ENCODE measurements at regions not wholly inside any gene's neighbourhood (a gene's known extent, or its start where the extent isn't known, plus 50 kb on each side); places are given as distances from the start of the nearest gene placed in this dataset.

DNA sequence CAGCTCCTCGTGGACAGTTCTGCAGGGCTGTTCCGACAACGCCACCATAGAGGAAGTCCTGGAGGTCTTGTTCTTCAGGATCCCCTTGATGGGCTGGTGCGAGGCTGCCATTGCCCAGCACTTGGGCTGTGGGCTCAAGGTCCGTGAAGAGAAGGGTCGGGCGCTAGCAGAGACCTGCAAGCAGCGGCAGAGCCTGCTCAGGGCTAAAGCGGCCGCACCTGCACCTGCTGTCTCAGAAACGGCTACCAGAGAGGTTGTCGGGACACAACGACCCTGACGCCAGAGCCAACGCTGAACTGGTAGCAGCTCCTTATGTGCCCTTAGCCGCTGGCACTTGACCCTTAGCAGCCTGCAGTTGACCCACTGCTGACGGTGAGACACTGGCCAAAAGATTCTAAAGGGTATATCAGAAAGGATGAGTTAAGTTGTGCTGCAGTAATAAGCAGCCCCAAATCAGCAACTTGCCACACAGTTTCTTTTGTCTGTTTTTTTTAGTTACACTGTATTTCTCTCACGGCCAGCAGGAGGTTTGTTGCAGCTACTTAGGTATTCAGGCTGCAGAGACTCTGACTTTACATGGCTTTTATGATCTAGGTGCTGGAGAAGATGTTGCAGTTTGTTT, 55.5 kb upstream of the ST6GAL2 start:
- Mint-ChIP-seq H3K27ac (no peak overlapping the region), H3K9me3 (peaks cover 0 to 2% of the 10 kb centered on the region in 2 donors), H3K4me3 (no peak overlapping the region), H3K36me3 (ENCODE audit: insufficient read depth in 2 of 2) (no peaks in the 10 kb centered on the region), H3K4me1 (ENCODE audit: low read depth) (no peaks in the 10 kb centered on the region), H3K27me3 (ENCODE audit: low read depth) (no peaks in the 10 kb centered on the region)
- ATAC-seq (replicated peaks in 1 of 2), result no peak
- no peak for DNase-seq

- H3K27ac Mint-ChIP-seq, result no peak overlapping the region
- no peaks in the 10 kb centered on the region for H3K4me1 Mint-ChIP-seq (ENCODE audit: low read depth)
- DNase-seq (no peak), ATAC-seq (replicated peaks in 1 of 2) (no peak)
- no peak overlapping the region for H3K4me3 Mint-ChIP-seq
- no peaks in the 10 kb centered on the region for H3K27me3 Mint-ChIP-seq (ENCODE audit: low read depth)
- no peaks in the 10 kb centered on the region for H3K36me3 Mint-ChIP-seq (ENCODE audit: insufficient read depth in 2 of 2)
- H3K9me3 Mint-ChIP-seq, result peaks cover 0 to 2% of the 10 kb centered on the region in 2 donors
These were observed 57.7 kb upstream of the ST6GAL2 start for GRCh38 chr2:106943468-106944200.

- Mint-ChIP-seq H3K27ac (no peak overlapping the region), H3K4me3 (no peak overlapping the region), H3K9me3 (peaks cover 0 to 2% of the 10 kb centered on the region in 2 donors), H3K4me1 (ENCODE audit: low read depth) (no peaks in the 10 kb centered on the region), H3K36me3 (ENCODE audit: insufficient read depth in 2 of 2) (no peaks in the 10 kb centered on the region), H3K27me3 (ENCODE audit: low read depth) (no peaks in the 10 kb centered on the region)
- ATAC-seq (replicated peaks in 1 of 2) (no peak), DNase-seq (no peak)
These were observed 58.2 kb upstream of the ST6GAL2 start for GRCh38 chr2:106944215-106944614.

GRCh38 chr2:106948540-106948939, 62.6 kb upstream of the ST6GAL2 start:
- Mint-ChIP-seq H3K4me1 (ENCODE audit: low read depth) (no peaks in the 10 kb centered on the region), H3K36me3 (ENCODE audit: insufficient read depth in 2 of 2) (no peaks in the 10 kb centered on the region), H3K27ac (no peak overlapping the region), H3K9me3 (peaks cover 0 to 5% of the 10 kb centered on the region in 2 donors), H3K27me3 (ENCODE audit: low read depth) (no peaks in the 10 kb centered on the region), H3K4me3 (no peak overlapping the region)
- DNase-seq, result no peak
- no peak for ATAC-seq (replicated peaks in 1 of 2)

DNA sequence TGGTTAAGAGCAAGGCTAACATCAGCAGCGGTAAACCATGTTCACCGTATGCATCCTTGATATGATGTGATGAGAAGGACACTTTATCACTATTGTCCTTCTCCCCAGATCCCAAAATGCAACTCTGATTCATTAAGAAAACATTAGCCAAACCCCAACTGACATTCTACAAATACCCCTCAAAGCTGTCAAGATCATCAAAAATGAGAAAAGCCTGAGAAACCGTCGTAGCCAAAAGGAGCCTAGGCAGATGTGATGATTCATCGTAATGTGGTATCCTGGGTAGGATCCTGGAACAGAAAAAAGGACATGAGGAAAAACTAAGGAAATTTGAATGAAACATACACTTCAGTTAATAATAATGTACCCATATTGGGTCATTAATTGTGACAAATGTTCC, 67.3 kb upstream of the ST6GAL2 start:
- H3K27ac Mint-ChIP-seq, result no peak overlapping the region
- no peaks in the 10 kb centered on the region for H3K27me3 Mint-ChIP-seq (ENCODE audit: low read depth)
- DNase-seq (no peak), ATAC-seq (replicated peaks in 1 of 2) (no peak)
- peaks cover 0 to 5% of the 10 kb centered on the region in 2 donors for H3K9me3 Mint-ChIP-seq
- H3K36me3 Mint-ChIP-seq (ENCODE audit: insufficient read depth in 2 of 2), result no peaks in the 10 kb centered on the region
- no peaks in the 10 kb centered on the region for H3K4me1 Mint-ChIP-seq (ENCODE audit: low read depth)
- H3K4me3 Mint-ChIP-seq, result no peak overlapping the region

DNA sequence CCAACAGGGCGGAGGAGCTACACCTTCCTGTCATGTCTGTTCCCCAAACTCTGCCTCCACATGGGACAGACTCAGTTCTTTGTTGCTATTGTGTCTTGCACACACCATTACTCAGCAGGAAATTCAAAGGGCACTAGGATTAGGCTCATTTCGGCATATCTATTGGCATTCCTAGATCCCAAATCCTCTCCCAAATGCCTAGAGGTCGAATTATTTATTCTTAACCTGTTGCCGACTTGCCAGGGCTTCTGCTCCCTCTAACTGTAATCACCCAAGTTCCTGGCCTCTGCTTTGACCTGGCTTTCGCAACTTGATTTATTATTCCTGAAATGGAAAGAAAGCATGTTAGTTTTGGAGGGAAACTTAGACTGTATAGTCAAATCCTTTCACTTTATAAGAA, 67.8 kb upstream of the ST6GAL2 start:
- no peaks in the 10 kb centered on the region for H3K27me3 Mint-ChIP-seq (ENCODE audit: low read depth)
- no peak for ATAC-seq (replicated peaks in 1 of 2)
- peaks cover 0 to 5% of the 10 kb centered on the region in 2 donors for H3K9me3 Mint-ChIP-seq
- H3K36me3 Mint-ChIP-seq (ENCODE audit: insufficient read depth in 2 of 2), result no peaks in the 10 kb centered on the region
- H3K4me3 Mint-ChIP-seq, result no peak overlapping the region
- no peak overlapping the region for H3K27ac Mint-ChIP-seq
- H3K4me1 Mint-ChIP-seq (ENCODE audit: low read depth), result no peaks in the 10 kb centered on the region
- no peak for DNase-seq

DNA sequence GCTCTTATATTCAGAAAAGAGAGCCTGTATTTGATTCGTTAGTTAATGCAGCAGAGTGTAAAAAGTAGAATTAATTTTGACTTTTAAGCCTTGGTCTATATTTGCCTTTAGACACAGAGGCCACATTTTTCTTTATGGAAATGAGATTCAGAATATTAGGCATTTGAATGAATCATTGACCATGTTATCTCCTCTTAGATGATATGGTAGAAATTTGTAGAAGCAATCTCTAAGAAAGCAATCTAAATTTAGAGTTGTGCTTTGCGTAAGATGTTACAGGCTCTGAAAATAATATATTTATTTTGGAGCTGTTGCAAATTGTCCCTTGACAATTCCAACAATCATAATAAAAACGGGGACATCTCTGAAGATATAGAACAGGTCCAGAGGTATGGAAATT, 68.3 kb upstream of the ST6GAL2 start:
- DNase-seq (no peak), ATAC-seq (replicated peaks in 1 of 2) (no peak)
- no peaks in the 10 kb centered on the region for H3K27me3 Mint-ChIP-seq (ENCODE audit: low read depth)
- no peak overlapping the region for H3K27ac Mint-ChIP-seq
- peaks cover 0 to 5% of the 10 kb centered on the region in 2 donors for H3K9me3 Mint-ChIP-seq
- H3K4me1 Mint-ChIP-seq (ENCODE audit: low read depth), result no peaks in the 10 kb centered on the region
- H3K4me3 Mint-ChIP-seq, result no peak overlapping the region
- H3K36me3 Mint-ChIP-seq (ENCODE audit: insufficient read depth in 2 of 2), result no peaks in the 10 kb centered on the region

- no peaks in the 10 kb centered on the region for H3K36me3 Mint-ChIP-seq (ENCODE audit: insufficient read depth in 2 of 2)
- H3K9me3 Mint-ChIP-seq, result peaks cover 0 to 2% of the 10 kb centered on the region in 2 donors
- ATAC-seq (replicated peaks in 1 of 2) (no peak), DNase-seq (no peak)
- no peak overlapping the region for H3K4me3 Mint-ChIP-seq
- H3K27me3 Mint-ChIP-seq (ENCODE audit: low read depth), result no peaks in the 10 kb centered on the region
- no peak overlapping the region for H3K27ac Mint-ChIP-seq
- H3K4me1 Mint-ChIP-seq (ENCODE audit: low read depth), result no peaks in the 10 kb centered on the region
These were observed 70.4 kb upstream of the ST6GAL2 start for GRCh38 chr2:106956416-106956815.

GRCh38 chr2:106956879-106957278, 70.9 kb upstream of the ST6GAL2 start:
- Mint-ChIP-seq H3K9me3 (no peaks in the 10 kb centered on the region), H3K27me3 (ENCODE audit: low read depth) (no peaks in the 10 kb centered on the region), H3K27ac (no peak overlapping the region), H3K4me3 (no peak overlapping the region), H3K4me1 (ENCODE audit: low read depth) (no peaks in the 10 kb centered on the region), H3K36me3 (ENCODE audit: insufficient read depth in 2 of 2) (no peaks in the 10 kb centered on the region)
- no peak for ATAC-seq (replicated peaks in 1 of 2)
- no peak for DNase-seq

DNA sequence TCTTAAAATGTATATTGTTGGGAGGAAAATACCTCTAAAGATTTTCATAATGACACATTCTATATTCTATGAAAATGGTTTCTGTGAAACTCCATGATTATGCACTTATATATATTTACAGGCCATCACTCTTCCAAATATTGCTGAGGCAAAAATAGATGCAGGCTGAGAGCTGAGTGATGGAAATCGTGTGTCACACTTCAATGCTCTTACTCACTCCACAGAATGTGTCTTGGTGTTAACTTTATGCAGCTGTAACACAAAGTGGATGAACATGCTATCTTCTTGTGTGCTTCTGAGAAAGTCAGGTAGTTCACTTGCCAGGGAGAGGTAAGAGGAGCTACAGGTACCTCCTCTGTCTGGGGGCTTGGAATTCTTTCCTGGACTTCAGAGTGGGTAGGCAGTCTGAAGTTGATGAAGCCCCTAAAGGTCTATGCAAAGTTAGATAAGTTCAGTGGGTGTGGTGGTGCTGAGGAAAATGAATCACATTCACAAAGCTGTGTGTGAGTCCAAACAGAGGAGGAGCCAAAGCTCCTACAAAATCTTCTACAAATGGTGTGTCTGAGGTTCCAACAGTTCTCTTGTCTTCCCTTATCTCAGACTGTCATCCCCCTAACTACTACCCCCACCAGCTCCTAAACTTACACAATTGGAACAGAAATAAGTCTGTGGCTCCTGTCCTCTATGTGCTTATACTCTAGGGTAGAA, 74.2 kb upstream of the ST6GAL2 start:
- Mint-ChIP-seq H3K27ac (no peak overlapping the region), H3K9me3 (no peaks in the 10 kb centered on the region), H3K27me3 (ENCODE audit: low read depth) (no peaks in the 10 kb centered on the region), H3K4me1 (ENCODE audit: low read depth) (no peaks in the 10 kb centered on the region), H3K36me3 (ENCODE audit: insufficient read depth in 2 of 2) (peaks cover 0 to 1% of the 10 kb centered on the region in 2 donors), H3K4me3 (no peak overlapping the region)
- ATAC-seq (replicated peaks in 1 of 2), result no peak
- no peak for DNase-seq

DNA sequence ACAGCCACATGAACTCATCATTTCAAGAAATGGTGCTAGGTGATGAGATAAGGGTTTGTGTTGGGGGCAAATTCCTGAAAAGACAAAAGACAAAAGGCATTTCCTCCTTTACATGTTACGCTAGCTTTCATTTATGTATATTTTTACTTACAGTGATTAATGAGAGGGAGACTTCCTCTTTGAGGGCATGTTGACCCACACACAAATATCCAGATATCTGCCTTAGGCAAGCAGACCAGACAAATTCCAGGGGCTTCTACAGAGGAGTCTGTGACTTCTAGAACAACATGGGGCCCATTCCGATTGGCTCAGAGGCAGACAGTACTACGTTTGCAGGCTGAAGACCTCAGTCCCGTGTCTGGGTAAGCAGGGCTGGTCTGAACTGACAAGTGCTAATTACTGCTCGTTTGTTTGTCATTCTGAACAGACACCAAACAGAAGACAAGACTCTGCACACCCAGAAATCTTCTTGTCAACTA, 74.8 kb upstream of the ST6GAL2 start:
- no peaks in the 10 kb centered on the region for H3K27me3 Mint-ChIP-seq (ENCODE audit: low read depth)
- no peak overlapping the region for H3K4me3 Mint-ChIP-seq
- no peak for DNase-seq
- H3K36me3 Mint-ChIP-seq (ENCODE audit: insufficient read depth in 2 of 2), result peaks cover 0 to 1% of the 10 kb centered on the region in 2 donors
- no peaks in the 10 kb centered on the region for H3K4me1 Mint-ChIP-seq (ENCODE audit: low read depth)
- ATAC-seq (replicated peaks in 1 of 2), result no peak
- H3K9me3 Mint-ChIP-seq, result no peaks in the 10 kb centered on the region
- H3K27ac Mint-ChIP-seq, result no peak overlapping the region

DNA sequence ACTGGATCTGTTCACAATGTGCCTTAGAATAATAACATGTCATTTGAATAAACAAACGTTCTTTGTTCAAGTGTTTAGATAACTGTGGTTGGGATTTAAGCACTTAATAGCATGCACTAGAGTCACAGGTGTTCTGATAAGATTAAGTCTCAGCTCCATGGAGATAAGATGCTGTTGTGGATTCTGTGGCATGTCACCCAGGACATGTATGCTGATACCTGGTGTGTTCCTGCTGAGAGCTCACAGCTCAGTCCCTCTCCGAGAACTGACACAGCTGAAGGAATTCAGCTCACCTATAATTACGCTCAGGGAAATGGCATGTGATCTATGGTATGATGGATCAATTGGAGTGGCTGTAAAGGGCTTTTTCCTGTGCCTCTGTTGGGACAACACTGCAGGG, 75.4 kb upstream of the ST6GAL2 start:
- no peaks in the 10 kb centered on the region for H3K4me1 Mint-ChIP-seq (ENCODE audit: low read depth)
- DNase-seq (no peak), ATAC-seq (replicated peaks in 1 of 2) (no peak)
- H3K9me3 Mint-ChIP-seq, result no peaks in the 10 kb centered on the region
- H3K36me3 Mint-ChIP-seq (ENCODE audit: insufficient read depth in 2 of 2), result peaks cover 0 to 1% of the 10 kb centered on the region in 2 donors
- no peak overlapping the region for H3K27ac Mint-ChIP-seq
- H3K4me3 Mint-ChIP-seq, result no peak overlapping the region
- no peaks in the 10 kb centered on the region for H3K27me3 Mint-ChIP-seq (ENCODE audit: low read depth)

- ATAC-seq (replicated peaks in 1 of 2) (no peak), DNase-seq (no peak)
- H3K9me3 Mint-ChIP-seq, result peaks cover 0 to 3% of the 10 kb centered on the region in 2 donors
- H3K4me1 Mint-ChIP-seq (ENCODE audit: low read depth), result no peaks in the 10 kb centered on the region
- H3K4me3 Mint-ChIP-seq, result no peak overlapping the region
- peaks cover 0 to 1% of the 10 kb centered on the region in 2 donors for H3K36me3 Mint-ChIP-seq (ENCODE audit: insufficient read depth in 2 of 2)
- H3K27me3 Mint-ChIP-seq (ENCODE audit: low read depth), result no peaks in the 10 kb centered on the region
- no peak overlapping the region for H3K27ac Mint-ChIP-seq
These were observed 77.2 kb upstream of the ST6GAL2 start for GRCh38 chr2:106963156-106963555.
